ENCODE measurements at regions not wholly inside any gene's neighbourhood (a gene's known extent, or its start where the extent isn't known, plus 50 kb on each side); places are given as distances from the start of the nearest gene placed in this dataset.

DNA sequence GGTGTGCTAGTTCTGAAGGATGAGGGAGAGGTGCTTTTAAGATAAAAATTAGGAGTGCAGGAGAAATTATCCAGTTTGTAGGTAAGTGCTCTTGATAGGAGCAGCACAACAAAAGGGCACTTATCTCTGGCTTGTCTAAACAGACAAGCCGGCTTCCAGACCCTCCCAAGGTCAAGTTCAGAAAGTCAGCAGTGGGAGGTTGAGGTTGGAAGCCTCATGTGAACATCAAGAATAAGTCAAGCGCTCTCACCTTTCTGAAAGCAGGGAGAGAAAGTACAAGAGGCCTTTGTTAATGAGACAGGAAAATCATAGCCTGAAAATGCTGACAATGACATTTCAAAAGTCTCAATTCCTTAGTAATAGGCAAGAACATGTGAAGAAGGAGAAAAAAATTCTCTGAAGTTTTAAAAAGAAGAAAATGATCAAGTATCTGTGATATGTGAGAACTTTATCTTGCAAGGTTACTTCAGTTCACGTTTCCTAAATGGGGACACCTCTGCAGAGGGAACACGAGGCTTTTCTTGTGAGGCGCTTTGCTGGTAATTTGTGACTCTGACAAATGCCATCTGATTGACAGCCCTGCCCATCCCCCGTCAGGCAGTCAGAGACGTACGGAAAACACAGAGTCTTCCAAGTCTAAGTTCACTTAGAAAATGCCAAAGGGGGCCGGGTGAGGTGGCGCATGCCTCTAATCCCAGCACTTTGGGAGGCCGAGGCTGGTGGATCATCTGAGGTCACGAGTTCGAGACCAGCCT is 62.2 kb downstream of the TIGD2 start:
- intact Hi-C loops (cut with DNase I) = no loop called here
- TF ChIP-seq, protein P1, sequence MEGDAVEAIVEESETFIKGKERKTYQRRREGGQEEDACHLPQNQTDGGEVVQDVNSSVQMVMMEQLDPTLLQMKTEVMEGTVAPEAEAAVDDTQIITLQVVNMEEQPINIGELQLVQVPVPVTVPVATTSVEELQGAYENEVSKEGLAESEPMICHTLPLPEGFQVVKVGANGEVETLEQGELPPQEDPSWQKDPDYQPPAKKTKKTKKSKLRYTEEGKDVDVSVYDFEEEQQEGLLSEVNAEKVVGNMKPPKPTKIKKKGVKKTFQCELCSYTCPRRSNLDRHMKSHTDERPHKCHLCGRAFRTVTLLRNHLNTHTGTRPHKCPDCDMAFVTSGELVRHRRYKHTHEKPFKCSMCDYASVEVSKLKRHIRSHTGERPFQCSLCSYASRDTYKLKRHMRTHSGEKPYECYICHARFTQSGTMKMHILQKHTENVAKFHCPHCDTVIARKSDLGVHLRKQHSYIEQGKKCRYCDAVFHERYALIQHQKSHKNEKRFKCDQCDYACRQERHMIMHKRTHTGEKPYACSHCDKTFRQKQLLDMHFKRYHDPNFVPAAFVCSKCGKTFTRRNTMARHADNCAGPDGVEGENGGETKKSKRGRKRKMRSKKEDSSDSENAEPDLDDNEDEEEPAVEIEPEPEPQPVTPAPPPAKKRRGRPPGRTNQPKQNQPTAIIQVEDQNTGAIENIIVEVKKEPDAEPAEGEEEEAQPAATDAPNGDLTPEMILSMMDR (IDR thresholded peaks at IDR 0.05; ENCODE audit: borderline replicate concordance, extremely low read depth, insufficient read depth) = no peak
- H3K4me3 ChIP-seq (ENCODE audit: low read length in 3 of 3) = no peak overlapping the region
- FAIRE-seq (no peak), DNase-seq (peak in 1 of 5 donors; percentile 29)
- no peaks in the 10 kb centered on the region for H3K27me3 ChIP-seq (ENCODE audit: control insufficient read depth, insufficient read depth, low read length)
- H3K4me1 ChIP-seq (ENCODE audit: control insufficient read depth in 2 of 3, insufficient read depth in 2 of 3, low read depth in 1 of 3, low read length in 3 of 3) = no peaks in the 10 kb centered on the region
- no peak overlapping the region for H3K27ac ChIP-seq (ENCODE audit: low read depth in 2 of 2, low read length in 2 of 2)
- H3K9ac ChIP-seq (ENCODE audit: low read length in 3 of 3) = no peak overlapping the region
- no peaks in the 10 kb centered on the region for H3K9me3 ChIP-seq (ENCODE audit: control insufficient read depth in 2 of 3, insufficient read depth in 1 of 3, low read length in 3 of 3)
- no peaks in the 10 kb centered on the region for H3K36me3 ChIP-seq (ENCODE audit: control insufficient read depth in 2 of 3, insufficient read depth in 3 of 3, low read length in 3 of 3)

DNA sequence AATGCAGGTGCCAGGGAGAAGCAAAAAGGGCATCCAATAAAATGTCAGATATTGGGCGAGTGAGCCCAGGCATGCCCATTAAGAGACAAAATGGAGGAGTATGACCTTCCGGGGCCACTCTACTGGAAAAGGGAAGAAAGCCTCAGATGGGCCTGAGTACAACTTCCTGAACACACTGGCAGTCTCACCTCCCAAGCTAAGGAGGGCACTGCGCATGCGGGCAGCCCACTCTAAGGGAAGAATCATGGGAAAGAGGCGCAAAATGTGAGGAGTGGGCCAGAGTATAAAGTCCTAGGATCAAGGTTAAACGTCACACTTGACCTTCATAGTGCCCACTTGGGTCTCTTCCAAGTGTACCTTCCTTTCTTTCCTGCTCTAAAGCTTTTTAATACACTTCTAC is 63.5 kb downstream of the TIGD2 start:
- Histone ChIP-seq H3K9ac (ENCODE audit: low read length in 3 of 3) (no peak overlapping the region), H3K4me1 (ENCODE audit: control insufficient read depth in 2 of 3, insufficient read depth in 2 of 3, low read depth in 1 of 3, low read length in 3 of 3) (no peaks in the 10 kb centered on the region), H3K9me3 (ENCODE audit: control insufficient read depth in 2 of 3, insufficient read depth in 1 of 3, low read length in 3 of 3) (no peaks in the 10 kb centered on the region), H3K4me3 (ENCODE audit: low read length in 3 of 3) (no peak overlapping the region), H3K27ac (ENCODE audit: low read depth in 2 of 2, low read length in 2 of 2) (no peak overlapping the region), H3K27me3 (ENCODE audit: control insufficient read depth, insufficient read depth, low read length) (no peaks in the 10 kb centered on the region), H3K36me3 (ENCODE audit: control insufficient read depth in 2 of 3, insufficient read depth in 3 of 3, low read length in 3 of 3) (no peaks in the 10 kb centered on the region)
- FAIRE-seq = no peak
- DNase-seq = no peak
- TF ChIP-seq, protein P1 (IDR thresholded peaks at IDR 0.05; ENCODE audit: borderline replicate concordance, extremely low read depth, insufficient read depth) = no peak
- intact Hi-C loops (cut with DNase I) = no loop called here

DNA sequence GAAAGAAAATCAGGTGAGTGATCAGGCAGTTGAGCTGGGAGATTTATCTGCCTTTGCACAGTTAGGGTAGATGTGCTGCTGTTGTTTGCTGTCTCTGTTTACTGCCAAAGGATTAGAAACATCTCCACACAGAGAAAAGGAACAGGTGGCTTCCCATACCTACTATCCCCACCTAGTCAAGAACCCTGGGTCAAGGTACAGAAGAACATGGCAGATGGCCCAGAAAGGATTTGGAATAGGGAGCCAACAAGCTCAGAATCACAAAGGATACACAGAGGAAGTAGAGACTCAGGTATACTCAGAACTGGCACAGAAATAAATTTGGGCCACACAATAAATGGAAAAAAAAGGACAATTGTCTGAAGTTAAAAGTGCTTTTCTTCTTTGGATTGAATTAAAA is 64.3 kb downstream of the TIGD2 start:
- TF ChIP-seq, protein P1 (IDR thresholded peaks at IDR 0.05; ENCODE audit: borderline replicate concordance, extremely low read depth, insufficient read depth) = no peak
- H3K4me1 ChIP-seq (ENCODE audit: control insufficient read depth in 2 of 3, insufficient read depth in 2 of 3, low read depth in 1 of 3, low read length in 3 of 3) = no peaks in the 10 kb centered on the region
- H3K9ac ChIP-seq (ENCODE audit: low read length in 3 of 3) = no peak overlapping the region
- H3K9me3 ChIP-seq (ENCODE audit: control insufficient read depth in 2 of 3, insufficient read depth in 1 of 3, low read length in 3 of 3) = no peaks in the 10 kb centered on the region
- DNase-seq (no peak), FAIRE-seq (no peak)
- H3K27ac ChIP-seq (ENCODE audit: low read depth in 2 of 2, low read length in 2 of 2) = no peak overlapping the region
- no peak overlapping the region for H3K4me3 ChIP-seq (ENCODE audit: low read length in 3 of 3)
- no peaks in the 10 kb centered on the region for H3K36me3 ChIP-seq (ENCODE audit: control insufficient read depth in 2 of 3, insufficient read depth in 3 of 3, low read length in 3 of 3)
- H3K27me3 ChIP-seq (ENCODE audit: control insufficient read depth, insufficient read depth, low read length) = no peaks in the 10 kb centered on the region
- intact Hi-C loops (cut with DNase I) = no loop called here

DNA sequence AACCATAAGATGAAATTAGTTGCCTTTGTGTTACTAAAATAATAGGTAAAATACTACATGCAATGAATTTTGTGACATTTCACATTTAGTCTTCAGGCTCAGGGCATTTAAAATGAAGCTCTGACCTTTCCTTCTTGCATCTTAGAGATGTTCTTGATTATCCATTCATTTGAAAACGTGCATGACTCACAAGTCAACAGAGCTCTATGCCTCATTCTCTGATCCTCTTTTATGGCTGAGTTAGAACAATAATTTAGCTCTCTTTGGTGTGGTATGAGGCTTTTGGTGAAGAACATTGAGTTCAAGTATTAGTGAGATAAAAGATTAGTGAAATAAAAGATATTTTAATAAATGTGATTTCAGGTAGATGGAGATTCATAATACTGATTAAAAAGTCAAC is 66.5 kb downstream of the TIGD2 start:
- Histone ChIP-seq H3K27me3 (ENCODE audit: control insufficient read depth, insufficient read depth, low read length) (no peaks in the 10 kb centered on the region), H3K4me3 (ENCODE audit: low read length in 3 of 3) (no peak overlapping the region), H3K36me3 (ENCODE audit: control insufficient read depth in 2 of 3, insufficient read depth in 3 of 3, low read length in 3 of 3) (no peaks in the 10 kb centered on the region), H3K9me3 (ENCODE audit: control insufficient read depth in 2 of 3, insufficient read depth in 1 of 3, low read length in 3 of 3) (no peaks in the 10 kb centered on the region), H3K9ac (ENCODE audit: low read length in 3 of 3) (no peak overlapping the region), H3K27ac (ENCODE audit: low read depth in 2 of 2, low read length in 2 of 2) (no peak overlapping the region), H3K4me1 (ENCODE audit: control insufficient read depth in 2 of 3, insufficient read depth in 2 of 3, low read depth in 1 of 3, low read length in 3 of 3) (no peaks in the 10 kb centered on the region)
- DNase-seq (no peak), FAIRE-seq (no peak)
- TF ChIP-seq, protein P1 (IDR thresholded peaks at IDR 0.05; ENCODE audit: borderline replicate concordance, extremely low read depth, insufficient read depth) = no peak
- intact Hi-C loops (cut with DNase I) = no loop called here

All from kidney (tissue), 13 donors.